Mucosa of descending colon (tissue), 3 donors: ENCODE measurements at regions not wholly inside any gene's neighbourhood (a gene's known extent, or its start where the extent isn't known, plus 50 kb on each side); places are given as distances from the start of the nearest gene placed in this dataset.

Experiments used
- ATAC-seq: fragments of 200-7000 bp; cut with Tn5 transposase; one replicate; pipeline ENCODE4 v1.9.1; 2020; ENCODE audit warnings: mild to moderate bottlenecking, moderate library complexity
- DNase-seq, 3 donors: peaks; one replicate each; pipeline ENCODE4 v3.0.0-alpha.2; 2020
- H3K36me3 ChIP-seq: fragments of 200-600 bp; one replicate; pipeline ENCODE4 v1.8.0; 2021; ENCODE audit warnings: low read depth, mild to moderate bottlenecking
- H3K4me1 ChIP-seq: fragments of 200-600 bp; one replicate; pipeline ENCODE4 v1.8.0; 2021; ENCODE audit warnings: low read depth, mild to moderate bottlenecking
- H3K4me3 ChIP-seq: fragments of 200-600 bp; one replicate; pipeline ENCODE4 v1.8.0; 2021; ENCODE audit warnings: mild to moderate bottlenecking
- H3K9me3 ChIP-seq: fragments of 200-600 bp; one replicate; pipeline ENCODE4 v1.8.0; 2021; ENCODE audit warnings: mild to moderate bottlenecking
- CTCF ChIP-seq: fragments of 200-600 bp; IDR thresholded peaks from one replicate; pipeline ENCODE4 v1.8.0; 2022; ENCODE audit warnings: antibody characterized with exemption, mild to moderate bottlenecking
- intact Hi-C, 2 donors: fragments of 100-400 bp; cut with DNase I in 1 of 2; cut with micrococcal nuclease in 1 of 2; formaldehyde crosslinking; loops; one replicate each; pipeline versions ENCODE4 v1.11.0 to v1.11.1; 2022; cut with DNase I, micrococcal nuclease
- donor health status: DM: no; HTN: no; CAD: no; lungs with moderate emphysema.
- donor health status: DM: no; HTN: no; CAD: no.
- donor health status: DM: no; HTN: yes; CAD: no.

GRCh38 chr6:121641158-121641557 is 205.7 kb downstream of the GJA1 start:
- Histone ChIP-seq H3K4me3 (no peak overlapping the region), H3K36me3 (no peaks in the 10 kb centered on the region), H3K4me1 (no peaks in the 10 kb centered on the region), H3K9me3 (peaks cover 2% of the 10 kb centered on the region)
- DNase-seq: no peak
- TF ChIP-seq CTCF: no peak
- intact Hi-C loops: no loop called here
- ATAC-seq: no peak

- no peak for DNase-seq
- no peak for TF ChIP-seq CTCF
- intact Hi-C loops: no loop called here
- no peak for ATAC-seq
- Histone ChIP-seq H3K9me3 (no peaks in the 10 kb centered on the region), H3K4me3 (no peak overlapping the region), H3K36me3 (no peaks in the 10 kb centered on the region), H3K4me1 (no peaks in the 10 kb centered on the region)
These were observed 209.8 kb downstream of the GJA1 start for GRCh38 chr6:121645100-121645745.

DNA sequence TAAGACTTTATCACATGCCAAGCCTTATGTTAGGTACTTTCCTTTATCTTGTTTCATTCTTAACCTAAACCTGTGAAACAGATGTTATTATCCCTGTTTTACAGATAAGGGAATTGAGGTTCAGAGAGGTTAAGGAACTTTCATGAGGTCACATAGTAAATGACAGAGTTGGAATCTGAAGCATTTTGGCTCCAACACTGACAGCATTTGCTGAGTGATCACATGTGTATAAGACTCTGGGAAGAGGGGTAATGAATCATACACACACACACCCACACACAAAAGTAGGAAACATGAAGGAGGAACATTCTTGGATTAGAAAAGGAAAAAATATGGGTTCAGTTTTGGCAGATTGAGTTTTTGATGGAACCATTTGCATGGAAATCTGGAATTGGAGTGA is 212.5 kb downstream of the GJA1 start:
- no peak for ATAC-seq
- DNase-seq: no peak
- TF ChIP-seq CTCF: no peak
- no peaks in the 10 kb centered on the region for H3K9me3 ChIP-seq
- H3K4me1 ChIP-seq: no peaks in the 10 kb centered on the region
- intact Hi-C loops: no loop called here
- H3K4me3 ChIP-seq: no peak overlapping the region
- H3K36me3 ChIP-seq: no peaks in the 10 kb centered on the region

DNA sequence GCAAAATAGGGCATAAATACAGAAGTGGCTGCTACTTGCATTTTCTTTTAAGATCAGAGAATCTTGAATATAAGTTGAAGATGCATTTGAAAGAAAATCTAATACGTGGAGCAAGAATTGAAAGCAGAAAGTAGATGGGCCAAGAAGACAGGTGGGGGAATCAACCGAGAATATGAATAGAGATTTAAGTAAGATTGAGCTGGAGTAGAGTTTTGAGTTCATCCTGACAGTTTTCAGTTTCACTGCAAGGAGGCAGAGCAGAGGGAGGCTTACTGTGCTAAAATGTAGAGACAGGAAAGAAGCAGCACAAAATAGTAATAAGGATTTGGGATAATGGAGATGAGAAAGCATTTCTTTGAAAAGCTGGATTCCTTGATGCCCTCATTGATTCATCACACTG is 214.5 kb downstream of the GJA1 start:
- H3K36me3 ChIP-seq: no peaks in the 10 kb centered on the region
- H3K9me3 ChIP-seq: no peaks in the 10 kb centered on the region
- no peak for DNase-seq
- no peaks in the 10 kb centered on the region for H3K4me1 ChIP-seq
- ATAC-seq: no peak
- no peak for TF ChIP-seq CTCF
- no peak overlapping the region for H3K4me3 ChIP-seq
- intact Hi-C loops: no loop called here

DNA sequence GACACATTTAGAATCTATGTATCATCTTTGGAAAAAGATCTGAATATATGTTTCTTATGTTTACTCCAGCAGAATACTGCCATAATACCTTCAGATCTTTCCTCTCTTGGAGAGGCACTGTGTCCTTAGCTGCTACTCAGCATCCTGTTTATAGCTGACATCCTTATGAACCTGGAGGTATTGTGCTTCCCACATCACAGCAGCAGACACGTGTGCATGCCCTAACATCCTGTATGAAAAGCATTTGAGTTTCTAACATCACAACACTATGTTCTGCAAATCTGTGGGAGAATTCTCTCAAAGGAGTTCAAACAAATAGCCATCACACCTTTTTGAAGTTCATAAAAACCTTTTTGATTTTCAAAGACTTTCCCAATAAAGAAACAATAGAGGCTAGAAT is 216.0 kb downstream of the GJA1 start:
- intact Hi-C loops: no loop called here
- Histone ChIP-seq H3K36me3 (no peaks in the 10 kb centered on the region), H3K9me3 (no peaks in the 10 kb centered on the region), H3K4me3 (no peak overlapping the region), H3K4me1 (no peaks in the 10 kb centered on the region)
- ATAC-seq (no peak), DNase-seq (no peak)
- TF ChIP-seq CTCF: no peak

DNA sequence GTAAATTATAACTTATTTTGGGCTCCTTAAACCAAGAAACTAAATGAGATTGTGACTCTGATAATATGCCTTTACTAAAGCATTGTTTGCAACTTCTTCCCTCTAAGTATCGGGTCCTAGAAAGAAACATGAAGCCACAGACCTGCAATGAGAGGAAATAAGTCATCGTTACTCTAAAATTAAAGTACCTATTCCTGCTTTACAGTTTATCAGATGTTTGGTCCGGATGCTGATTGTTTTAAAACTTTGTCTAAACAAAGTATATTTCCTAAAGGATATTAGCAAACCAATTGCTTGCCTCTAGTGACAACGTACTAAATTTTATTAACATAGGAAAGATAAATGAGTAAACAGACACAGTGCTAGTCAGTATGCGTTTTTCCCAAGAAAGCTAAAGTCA is 216.8 kb downstream of the GJA1 start:
- Histone ChIP-seq H3K9me3 (no peaks in the 10 kb centered on the region), H3K4me1 (no peaks in the 10 kb centered on the region), H3K36me3 (no peaks in the 10 kb centered on the region), H3K4me3 (no peak overlapping the region)
- TF ChIP-seq CTCF: no peak
- DNase-seq (no peak), ATAC-seq (no peak)
- intact Hi-C loops: no loop called here
